AG04449 (cell line): ENCODE measurements at regions not wholly inside any gene's neighbourhood (a gene's known extent, or its start where the extent isn't known, plus 50 kb on each side); places are given as distances from the start of the nearest gene placed in this dataset.

Source experiments
- CTCF ChIA-PET: fragments of 350-600 bp; formaldehyde crosslinking; extraction: SDS; loops from one replicate; lab custom pipeline; 2021; ENCODE audit warnings: antibody characterized with exemption; lab: Yijun Ruan, JAX
- POLR2A ChIA-PET: fragments of 400-600, 350-600 bp; formaldehyde crosslinking; extraction: SDS; loops from one replicate; lab custom pipeline; 2020; ENCODE audit warnings: antibody characterized with exemption, inconsistent platforms; lab: Yijun Ruan, JAX
- DNase-seq: peaks from one replicate; pipeline ENCODE4 v3.0.0-alpha.2; 2010; ENCODE audit warnings: low read depth, low spot score
- H3K4me3 ChIP-seq: 2 replicates; pipeline ENCODE4 v1.5.1; 2011; ENCODE audit warnings: low read depth, mild to moderate bottlenecking, control low read depth, low read length
- TF ChIP-seq, protein P1 (sequence below): IDR thresholded peaks from one replicate; pipeline ENCODE4 v1.5.1; 2011; ENCODE audit warnings: mild to moderate bottlenecking, moderate library complexity, low read length, control low read depth, inconsistent platforms; ENCODE audit not compliant: insufficient read depth; ENCODE audit errors: missing control alignments

DNA sequence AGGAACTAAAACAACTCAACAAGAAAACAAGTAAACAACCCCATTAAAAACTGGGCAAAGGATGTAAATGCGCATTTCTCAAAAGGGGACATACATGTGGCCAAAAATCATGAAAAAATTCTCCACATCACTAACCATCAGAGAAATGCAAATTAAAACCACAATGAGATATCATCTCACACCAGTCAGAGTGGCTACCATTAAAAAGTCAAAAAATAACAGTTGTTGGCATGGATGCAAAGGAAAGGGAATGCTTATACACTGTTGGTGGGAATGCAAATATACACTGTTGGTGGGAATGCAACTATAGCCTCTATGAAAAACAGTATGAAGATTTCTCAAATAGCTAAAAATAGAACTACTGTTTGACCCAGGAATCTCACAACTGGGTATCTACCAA is 60.0 kb upstream of the LANCL2 start:
- POLR2A ChIA-PET = no interaction called here
- CTCF ChIA-PET = interaction anchor here (2.9 to 5.0 kb wide), 2 partner anchors 24 to 110 kb away, joined by 20 to 31 read pairs; no protein-coding TSS in a partner anchor
- TF ChIP-seq, protein P1, sequence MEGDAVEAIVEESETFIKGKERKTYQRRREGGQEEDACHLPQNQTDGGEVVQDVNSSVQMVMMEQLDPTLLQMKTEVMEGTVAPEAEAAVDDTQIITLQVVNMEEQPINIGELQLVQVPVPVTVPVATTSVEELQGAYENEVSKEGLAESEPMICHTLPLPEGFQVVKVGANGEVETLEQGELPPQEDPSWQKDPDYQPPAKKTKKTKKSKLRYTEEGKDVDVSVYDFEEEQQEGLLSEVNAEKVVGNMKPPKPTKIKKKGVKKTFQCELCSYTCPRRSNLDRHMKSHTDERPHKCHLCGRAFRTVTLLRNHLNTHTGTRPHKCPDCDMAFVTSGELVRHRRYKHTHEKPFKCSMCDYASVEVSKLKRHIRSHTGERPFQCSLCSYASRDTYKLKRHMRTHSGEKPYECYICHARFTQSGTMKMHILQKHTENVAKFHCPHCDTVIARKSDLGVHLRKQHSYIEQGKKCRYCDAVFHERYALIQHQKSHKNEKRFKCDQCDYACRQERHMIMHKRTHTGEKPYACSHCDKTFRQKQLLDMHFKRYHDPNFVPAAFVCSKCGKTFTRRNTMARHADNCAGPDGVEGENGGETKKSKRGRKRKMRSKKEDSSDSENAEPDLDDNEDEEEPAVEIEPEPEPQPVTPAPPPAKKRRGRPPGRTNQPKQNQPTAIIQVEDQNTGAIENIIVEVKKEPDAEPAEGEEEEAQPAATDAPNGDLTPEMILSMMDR = no peak
- peak; percentile 4 for DNase-seq
- H3K4me3 ChIP-seq = no peak overlapping the region

- ChIA-PET CTCF (interaction anchor here (1.0 to 5.0 kb wide), 4 partner anchors 25 to 532 kb away, joined by 4 to 31 read pairs (median 12); no protein-coding TSS in a partner anchor), POLR2A (interaction anchor here (0.6 kb wide), 1 partner anchor 111 kb away, joined by 3 read pairs; no protein-coding TSS in a partner anchor)
- no peak overlapping the region for H3K4me3 ChIP-seq
- no peak for DNase-seq
- TF ChIP-seq, protein P1 = no peak
These were observed 58.8 kb upstream of the LANCL2 start for GRCh38 chr7:55306331-55306730.

DNA sequence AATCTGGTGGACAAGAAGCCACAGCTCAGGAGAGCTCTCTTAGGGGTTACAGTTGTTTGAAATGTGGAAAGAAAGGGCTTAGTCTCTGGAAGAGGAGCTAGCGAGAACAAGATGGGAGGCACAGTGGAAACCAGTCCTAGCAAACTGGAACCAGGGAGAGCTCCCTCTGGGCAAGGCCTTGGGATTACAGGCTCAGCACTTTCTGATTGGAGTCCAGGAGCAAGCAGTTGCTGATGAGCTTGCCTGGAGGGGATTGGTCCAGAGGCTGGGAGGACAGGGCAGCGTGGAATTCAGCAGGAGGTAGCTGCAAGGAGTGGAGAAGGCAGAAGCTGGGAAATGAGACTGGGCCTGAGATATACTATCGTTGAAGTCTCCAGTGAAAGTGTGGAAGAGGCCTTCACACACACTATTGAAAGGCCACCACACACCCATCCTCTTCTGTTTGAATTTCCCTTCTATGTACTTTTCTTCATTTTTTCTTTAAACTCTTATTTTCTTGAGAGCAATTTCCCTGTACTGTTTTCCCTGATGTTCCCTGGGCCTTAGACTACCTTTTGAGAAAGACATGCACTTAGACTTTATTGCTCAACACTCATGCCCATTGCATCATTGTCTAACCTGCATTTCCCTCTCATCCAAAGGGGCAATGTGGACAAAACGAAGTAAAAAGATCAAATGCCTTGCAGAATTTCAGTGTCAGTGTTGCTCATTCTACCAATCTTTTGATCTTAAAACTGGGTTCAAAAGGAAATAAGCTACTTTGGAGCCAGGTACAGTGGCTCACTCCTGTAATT is 57.8 kb upstream of the LANCL2 start:
- TF ChIP-seq, protein P1 = no peak
- POLR2A ChIA-PET = interaction anchor here (1.0 to 2.2 kb wide), 3 partner anchors 19 to 63 kb away, joined by 3 to 11 read pairs (median 5); no protein-coding TSS in a partner anchor
- DNase-seq = no peak
- CTCF ChIA-PET = interaction anchor here (0.9 to 5.0 kb wide), 5 partner anchors 18 to 121 kb away, joined by 3 to 31 read pairs (median 4); no protein-coding TSS in a partner anchor
- H3K4me3 ChIP-seq = no peak overlapping the region

GRCh38 chr7:55308186-55308929 is 56.8 kb upstream of the LANCL2 start:
- DNase-seq = peak; percentile 73
- ChIA-PET CTCF (interaction anchor here (0.8 to 5.0 kb wide), 6 partner anchors 17 to 107 kb away, joined by 3 to 31 read pairs (median 3); no protein-coding TSS in a partner anchor), POLR2A (interaction anchor here (0.9 to 2.2 kb wide), 4 partner anchors 17 to 549 kb away, joined by 3 to 11 read pairs (median 5); partner anchors contain the start of gene SEC61G)
- TF ChIP-seq, protein P1 = no peak
- no peak overlapping the region for H3K4me3 ChIP-seq

- ChIA-PET CTCF (interaction anchor here (1.3 to 5.0 kb wide), 3 partner anchors 18 to 38 kb away, joined by 3 to 31 read pairs (median 3); no protein-coding TSS in a partner anchor), POLR2A (interaction anchor here (2.2 kb wide), 1 partner anchor 17 kb away, joined by 11 read pairs; no protein-coding TSS in a partner anchor)
- TF ChIP-seq, protein P1 = no peak
- H3K4me3 ChIP-seq = no peak overlapping the region
- no peak for DNase-seq
These were observed 55.8 kb upstream of the LANCL2 start for GRCh38 chr7:55309040-55309991.
